WTC11 (cell line): ENCODE measurements at regions not wholly inside any gene's neighbourhood (a gene's known extent, or its start where the extent isn't known, plus 50 kb on each side); places are given as distances from the start of the nearest gene placed in this dataset.

Experiments
- ATAC-seq: fragments of 200-7000 bp; cut with Tn5 transposase; 2 replicates; pipeline ENCODE4 v1.10.0; 2021; ENCODE audit warnings: mild to moderate bottlenecking, moderate library complexity
- CTCF ChIA-PET: fragments of 300-600 bp; sonication (Branson Sonifier 250); formaldehyde crosslinking; loops from one replicate; lab custom pipeline; 2021; ENCODE audit warnings: antibody characterized with exemption; lab: Charles Lee
- POLR2A ChIA-PET: fragments of 350-600 bp; sonication (Branson Sonifier 250); formaldehyde crosslinking; loops from one replicate; lab custom pipeline; 2021; ENCODE audit warnings: antibody characterized with exemption; lab: Charles Lee
- DNase-seq: peaks from one replicate; pipeline ENCODE4 v3.0.0; 2021; ENCODE audit warnings: low spot score
- H3K27ac Mint-ChIP-seq: 2 replicates; pipeline ENCODE4 v1.8.0; 2021; ENCODE audit warnings: mixed read lengths
- H3K27me3 Mint-ChIP-seq: 2 replicates; pipeline ENCODE4 v1.8.0; 2021; ENCODE audit warnings: low read depth, mild to moderate bottlenecking, moderate library complexity, mixed read lengths
- H3K36me3 Mint-ChIP-seq: 2 replicates; pipeline ENCODE4 v1.8.0; 2021; ENCODE audit warnings: mixed read lengths
- H3K4me1 Mint-ChIP-seq: 2 replicates; pipeline ENCODE4 v1.8.0; 2022; ENCODE audit warnings: mixed read lengths
- H3K4me3 Mint-ChIP-seq: 2 replicates; pipeline ENCODE4 v1.8.0; 2021; ENCODE audit warnings: mild to moderate bottlenecking, moderate library complexity, mixed read lengths
- H3K9me3 Mint-ChIP-seq: 2 replicates; pipeline ENCODE4 v1.8.0; 2021; ENCODE audit warnings: mixed read lengths
- ATF1 ChIP-seq: sonication (generic); formaldehyde crosslinking; IDR thresholded peaks from 2 replicates; pipeline ENCODE4 v1.8.1; 2023; ENCODE audit warnings: mild to moderate bottlenecking, moderate library complexity, missing genetic modification reagents
- CREM ChIP-seq: sonication (generic); formaldehyde crosslinking; IDR thresholded peaks from 2 replicates; pipeline ENCODE4 v1.8.1; 2022; ENCODE audit warnings: mild to moderate bottlenecking, missing genetic modification reagents, moderate library complexity
- FOXJ3 ChIP-seq: sonication (generic); formaldehyde crosslinking; IDR thresholded peaks from 2 replicates; pipeline ENCODE4 v1.9.0; 2021; ENCODE audit warnings: missing genetic modification reagents, mild to moderate bottlenecking, borderline replicate concordance
- FOXK1 ChIP-seq: sonication (generic); formaldehyde crosslinking; IDR thresholded peaks from 2 replicates; pipeline ENCODE4 v1.8.0; 2022; ENCODE audit warnings: mild to moderate bottlenecking, moderate library complexity, missing genetic modification reagents
- JAZF1 ChIP-seq: fragments of 250-450 bp; sonication (Bioruptor Pico); IDR thresholded peaks from 2 replicates; pipeline ENCODE4 v1.9.0; 2021; ENCODE audit warnings: moderate library complexity, mild to moderate bottlenecking, inconsistent platforms
- JUN ChIP-seq: sonication (generic); formaldehyde crosslinking; IDR thresholded peaks from 2 replicates; pipeline ENCODE4 v1.8.0; 2023; ENCODE audit warnings: mild to moderate bottlenecking, missing genetic modification reagents
- MXD4 ChIP-seq: fragments of 250-450 bp; sonication (Bioruptor Pico); IDR thresholded peaks from 2 replicates; pipeline ENCODE4 v1.8.0; 2021; ENCODE audit warnings: mild to moderate bottlenecking, moderate library complexity, borderline replicate concordance
- NFE2L1 ChIP-seq: sonication (generic); formaldehyde crosslinking; IDR thresholded peaks from 2 replicates; pipeline ENCODE4 v1.8.1; 2023; ENCODE audit warnings: missing genetic modification reagents
- SOX15 ChIP-seq: fragments of 250-450 bp; sonication (Bioruptor Pico); IDR thresholded peaks from 2 replicates; pipeline ENCODE4 v1.9.0; 2021; ENCODE audit warnings: mild to moderate bottlenecking
- TEAD1 ChIP-seq: sonication (generic); formaldehyde crosslinking; IDR thresholded peaks from 2 replicates; pipeline ENCODE4 v1.8.0; 2022; ENCODE audit warnings: mild to moderate bottlenecking, missing genetic modification reagents
- TEAD4 ChIP-seq: sonication (generic); formaldehyde crosslinking; IDR thresholded peaks from 2 replicates; pipeline ENCODE4 v1.8.0; 2022; ENCODE audit warnings: mild to moderate bottlenecking, missing genetic modification reagents
- ZBTB21 ChIP-seq: sonication (generic); formaldehyde crosslinking; IDR thresholded peaks from 2 replicates; pipeline ENCODE4 v1.8.1; 2023; ENCODE audit warnings: mild to moderate bottlenecking, missing genetic modification reagents, borderline replicate concordance
- ZNF263 ChIP-seq: sonication (generic); formaldehyde crosslinking; IDR thresholded peaks from 2 replicates; pipeline ENCODE4 v1.8.1; 2022; ENCODE audit warnings: low read depth, mild to moderate bottlenecking, moderate library complexity, missing genetic modification reagents
- ZNF317 ChIP-seq: sonication (generic); formaldehyde crosslinking; IDR thresholded peaks from 2 replicates; pipeline ENCODE4 v1.8.1; 2023; ENCODE audit warnings: low read depth, mild to moderate bottlenecking, moderate library complexity, missing genetic modification reagents, borderline replicate concordance
- ZNF416 ChIP-seq: fragments of 250-450 bp; sonication (Bioruptor Pico); IDR thresholded peaks from 2 replicates; pipeline ENCODE4 v1.9.0; 2021; ENCODE audit warnings: mild to moderate bottlenecking, inconsistent platforms
- TF ChIP-seq, protein P1 (sequence below): fragments of 250-450 bp; sonication (Bioruptor Pico); IDR thresholded peaks from 2 replicates; pipeline ENCODE4 v2.1.2; 2022; ENCODE audit warnings: mild to moderate bottlenecking, moderate library complexity
- TF ChIP-seq, protein P2 (sequence below): fragments of 250-450 bp; sonication (Bioruptor Pico); IDR thresholded peaks from 2 replicates; pipeline ENCODE4 v1.8.0; 2021; ENCODE audit warnings: mild to moderate bottlenecking
- TF ChIP-seq, protein P3 (sequence below): fragments of 250-450 bp; sonication (Bioruptor Pico); IDR thresholded peaks from 2 replicates; pipeline ENCODE4 v1.9.0; 2021; ENCODE audit warnings: moderate library complexity, mild to moderate bottlenecking, inconsistent platforms, borderline replicate concordance
- TF ChIP-seq, protein P4 (sequence below): sonication (generic); formaldehyde crosslinking; IDR thresholded peaks from 2 replicates; pipeline ENCODE4 v1.8.1; 2023; ENCODE audit warnings: mild to moderate bottlenecking, moderate library complexity, missing genetic modification reagents
- TF ChIP-seq, protein P5 (sequence below): sonication (generic); formaldehyde crosslinking; IDR thresholded peaks from 2 replicates; pipeline ENCODE4 v1.8.1; 2022; ENCODE audit warnings: low read depth, mild to moderate bottlenecking, moderate library complexity, missing genetic modification reagents, borderline replicate concordance
- TF ChIP-seq, protein P6 (sequence below): sonication (generic); formaldehyde crosslinking; conservative IDR thresholded peaks from 2 replicates; pipeline ENCODE4 v1.8.1; 2022; ENCODE audit warnings: mild to moderate bottlenecking, missing genetic modification reagents
- TF ChIP-seq, protein P7 (sequence below): sonication (generic); formaldehyde crosslinking; IDR thresholded peaks from 2 replicates; pipeline ENCODE4 v1.8.1; 2022; ENCODE audit warnings: low read depth, missing genetic modification reagents, borderline replicate concordance
- TF ChIP-seq, protein P8 (sequence below): sonication (generic); formaldehyde crosslinking; IDR thresholded peaks from 2 replicates; pipeline ENCODE4 v1.8.0; 2022; ENCODE audit warnings: mild to moderate bottlenecking, missing genetic modification reagents
- TF ChIP-seq, protein P9 (sequence below): sonication (generic); formaldehyde crosslinking; IDR thresholded peaks from 2 replicates; pipeline ENCODE4 v1.8.1; 2023; ENCODE audit warnings: mild to moderate bottlenecking, missing genetic modification reagents

DNA sequence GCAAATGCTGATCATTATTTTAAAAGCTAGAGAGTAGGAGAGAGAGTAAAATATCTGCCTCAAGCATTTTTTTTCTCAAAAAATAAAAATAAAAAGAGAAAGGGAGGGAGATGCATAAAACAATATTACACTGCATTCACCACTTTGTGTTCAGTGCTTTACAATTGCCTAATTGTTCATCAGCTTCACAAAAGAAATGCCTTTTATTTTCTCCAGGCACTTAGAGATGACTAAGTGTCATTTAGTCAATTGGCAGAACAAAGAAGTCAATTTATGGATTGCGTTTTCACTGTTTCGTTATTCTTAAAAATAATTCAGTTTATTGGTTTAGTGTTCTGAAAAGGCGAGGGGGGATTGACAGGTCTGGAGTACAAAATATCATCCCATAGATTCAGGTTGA is 232.5 kb upstream of the CCNH start:
- no peak for TF ChIP-seq NFE2L1 (CRISPR knock-in tag)
- no peak for TF ChIP-seq ZNF416
- TF ChIP-seq TEAD4 (CRISPR knock-in tag) = no peak
- TF ChIP-seq, protein P1, sequence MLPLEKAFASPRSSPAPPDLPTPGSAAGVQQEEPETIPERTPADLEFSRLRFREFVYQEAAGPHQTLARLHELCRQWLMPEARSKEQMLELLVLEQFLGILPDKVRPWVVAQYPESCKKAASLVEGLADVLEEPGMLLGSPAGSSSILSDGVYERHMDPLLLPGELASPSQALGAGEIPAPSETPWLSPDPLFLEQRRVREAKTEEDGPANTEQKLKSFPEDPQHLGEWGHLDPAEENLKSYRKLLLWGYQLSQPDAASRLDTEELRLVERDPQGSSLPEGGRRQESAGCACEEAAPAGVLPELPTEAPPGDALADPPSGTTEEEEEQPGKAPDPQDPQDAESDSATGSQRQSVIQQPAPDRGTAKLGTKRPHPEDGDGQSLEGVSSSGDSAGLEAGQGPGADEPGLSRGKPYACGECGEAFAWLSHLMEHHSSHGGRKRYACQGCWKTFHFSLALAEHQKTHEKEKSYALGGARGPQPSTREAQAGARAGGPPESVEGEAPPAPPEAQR (CRISPR knock-in tag) = no peak
- TF ChIP-seq, protein P2, sequence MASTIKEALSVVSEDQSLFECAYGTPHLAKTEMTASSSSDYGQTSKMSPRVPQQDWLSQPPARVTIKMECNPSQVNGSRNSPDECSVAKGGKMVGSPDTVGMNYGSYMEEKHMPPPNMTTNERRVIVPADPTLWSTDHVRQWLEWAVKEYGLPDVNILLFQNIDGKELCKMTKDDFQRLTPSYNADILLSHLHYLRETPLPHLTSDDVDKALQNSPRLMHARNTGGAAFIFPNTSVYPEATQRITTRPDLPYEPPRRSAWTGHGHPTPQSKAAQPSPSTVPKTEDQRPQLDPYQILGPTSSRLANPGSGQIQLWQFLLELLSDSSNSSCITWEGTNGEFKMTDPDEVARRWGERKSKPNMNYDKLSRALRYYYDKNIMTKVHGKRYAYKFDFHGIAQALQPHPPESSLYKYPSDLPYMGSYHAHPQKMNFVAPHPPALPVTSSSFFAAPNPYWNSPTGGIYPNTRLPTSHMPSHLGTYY (CRISPR knock-in tag) = no peak
- no peak for TF ChIP-seq FOXK1 (CRISPR knock-in tag)
- TF ChIP-seq, protein P3, sequence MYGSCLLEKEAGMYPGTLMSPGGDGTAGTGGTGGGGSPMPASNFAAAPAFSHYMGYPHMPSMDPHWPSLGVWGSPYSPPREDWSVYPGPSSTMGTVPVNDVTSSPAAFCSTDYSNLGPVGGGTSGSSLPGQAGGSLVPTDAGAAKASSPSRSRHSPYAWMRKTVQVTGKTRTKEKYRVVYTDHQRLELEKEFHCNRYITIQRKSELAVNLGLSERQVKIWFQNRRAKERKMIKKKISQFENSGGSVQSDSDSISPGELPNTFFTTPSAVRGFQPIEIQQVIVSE (CRISPR knock-in tag) = no peak
- TF ChIP-seq MXD4 (CRISPR knock-in tag) = no peak
- TF ChIP-seq ATF1 (CRISPR knock-in tag) = no peak
- TF ChIP-seq, protein P4, sequence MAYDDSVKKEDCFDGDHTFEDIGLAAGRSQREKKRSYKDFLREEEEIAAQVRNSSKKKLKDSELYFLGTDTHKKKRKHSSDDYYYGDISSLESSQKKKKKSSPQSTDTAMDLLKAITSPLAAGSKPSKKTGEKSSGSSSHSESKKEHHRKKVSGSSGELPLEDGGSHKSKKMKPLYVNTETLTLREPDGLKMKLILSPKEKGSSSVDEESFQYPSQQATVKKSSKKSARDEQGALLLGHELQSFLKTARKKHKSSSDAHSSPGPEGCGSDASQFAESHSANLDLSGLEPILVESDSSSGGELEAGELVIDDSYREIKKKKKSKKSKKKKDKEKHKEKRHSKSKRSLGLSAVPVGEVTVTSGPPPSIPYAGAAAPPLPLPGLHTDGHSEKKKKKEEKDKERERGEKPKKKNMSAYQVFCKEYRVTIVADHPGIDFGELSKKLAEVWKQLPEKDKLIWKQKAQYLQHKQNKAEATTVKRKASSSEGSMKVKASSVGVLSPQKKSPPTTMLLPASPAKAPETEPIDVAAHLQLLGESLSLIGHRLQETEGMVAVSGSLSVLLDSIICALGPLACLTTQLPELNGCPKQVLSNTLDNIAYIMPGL (CRISPR knock-in tag) = no peak
- TF ChIP-seq, protein P5, sequence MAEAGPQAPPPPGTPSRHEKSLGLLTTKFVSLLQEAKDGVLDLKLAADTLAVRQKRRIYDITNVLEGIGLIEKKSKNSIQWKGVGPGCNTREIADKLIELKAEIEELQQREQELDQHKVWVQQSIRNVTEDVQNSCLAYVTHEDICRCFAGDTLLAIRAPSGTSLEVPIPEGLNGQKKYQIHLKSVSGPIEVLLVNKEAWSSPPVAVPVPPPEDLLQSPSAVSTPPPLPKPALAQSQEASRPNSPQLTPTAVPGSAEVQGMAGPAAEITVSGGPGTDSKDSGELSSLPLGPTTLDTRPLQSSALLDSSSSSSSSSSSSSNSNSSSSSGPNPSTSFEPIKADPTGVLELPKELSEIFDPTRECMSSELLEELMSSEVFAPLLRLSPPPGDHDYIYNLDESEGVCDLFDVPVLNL (CRISPR knock-in tag) = no peak
- no peak for TF ChIP-seq JAZF1 (CRISPR knock-in tag)
- TF ChIP-seq ZNF317 (CRISPR knock-in tag) = no peak
- TF ChIP-seq FOXJ3 (CRISPR knock-in tag) = no peak
- TF ChIP-seq TEAD1 (CRISPR knock-in tag) = no peak
- no peak for TF ChIP-seq ZNF263 (CRISPR knock-in tag)
- TF ChIP-seq, protein P6, sequence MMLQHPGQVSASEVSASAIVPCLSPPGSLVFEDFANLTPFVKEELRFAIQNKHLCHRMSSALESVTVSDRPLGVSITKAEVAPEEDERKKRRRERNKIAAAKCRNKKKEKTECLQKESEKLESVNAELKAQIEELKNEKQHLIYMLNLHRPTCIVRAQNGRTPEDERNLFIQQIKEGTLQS (CRISPR knock-in tag) = no peak
- TF ChIP-seq SOX15 = no peak
- no peak for TF ChIP-seq JUN (CRISPR knock-in tag)
- no peak for TF ChIP-seq ZBTB21 (CRISPR knock-in tag)
- Mint-ChIP-seq H3K4me1 (peaks cover 19% of the 10 kb centered on the region), H3K36me3 (no peaks in the 10 kb centered on the region), H3K27ac (no peak overlapping the region), H3K9me3 (peaks cover 7% of the 10 kb centered on the region), H3K4me3 (no peak overlapping the region), H3K27me3 (no peaks in the 10 kb centered on the region)
- ATAC-seq (no peak), DNase-seq (no peak)
- ChIA-PET POLR2A (no interaction called here), CTCF (no interaction called here)

DNA sequence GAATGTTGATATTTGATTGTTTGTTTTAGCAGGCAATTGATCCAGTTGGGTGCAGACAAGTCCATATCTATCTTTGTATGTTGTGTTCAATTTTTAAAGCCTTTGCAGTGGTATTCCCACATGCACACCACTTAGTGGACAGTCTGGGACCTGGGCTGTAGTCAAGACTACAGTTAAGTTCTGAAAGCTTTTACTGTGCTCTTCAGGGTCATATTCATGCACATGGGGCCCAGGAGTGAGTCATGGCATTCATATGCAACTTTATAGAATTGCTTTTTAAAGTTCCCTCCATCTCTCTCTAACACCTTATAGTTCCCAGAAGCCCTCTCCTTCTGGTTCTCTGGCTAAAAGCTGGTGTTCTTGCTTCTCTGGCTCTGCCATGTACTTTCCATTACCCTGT is 228.2 kb upstream of the CCNH start:
- Mint-ChIP-seq H3K36me3 (no peaks in the 10 kb centered on the region), H3K9me3 (peaks cover 11% of the 10 kb centered on the region), H3K4me1 (peaks cover 17% of the 10 kb centered on the region), H3K27me3 (no peaks in the 10 kb centered on the region), H3K4me3 (no peak overlapping the region), H3K27ac (no peak overlapping the region)
- no peak for DNase-seq
- ChIA-PET POLR2A (no interaction called here), CTCF (no interaction called here)
- no peak for ATAC-seq
- TF ChIP-seq, protein P7, sequence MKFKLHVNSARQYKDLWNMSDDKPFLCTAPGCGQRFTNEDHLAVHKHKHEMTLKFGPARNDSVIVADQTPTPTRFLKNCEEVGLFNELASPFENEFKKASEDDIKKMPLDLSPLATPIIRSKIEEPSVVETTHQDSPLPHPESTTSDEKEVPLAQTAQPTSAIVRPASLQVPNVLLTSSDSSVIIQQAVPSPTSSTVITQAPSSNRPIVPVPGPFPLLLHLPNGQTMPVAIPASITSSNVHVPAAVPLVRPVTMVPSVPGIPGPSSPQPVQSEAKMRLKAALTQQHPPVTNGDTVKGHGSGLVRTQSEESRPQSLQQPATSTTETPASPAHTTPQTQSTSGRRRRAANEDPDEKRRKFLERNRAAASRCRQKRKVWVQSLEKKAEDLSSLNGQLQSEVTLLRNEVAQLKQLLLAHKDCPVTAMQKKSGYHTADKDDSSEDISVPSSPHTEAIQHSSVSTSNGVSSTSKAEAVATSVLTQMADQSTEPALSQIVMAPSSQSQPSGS = no peak
- TF ChIP-seq JUN (CRISPR knock-in tag) (no peak), CREM (CRISPR knock-in tag) (no peak), SOX15 (no peak)
- TF ChIP-seq, protein P8, sequence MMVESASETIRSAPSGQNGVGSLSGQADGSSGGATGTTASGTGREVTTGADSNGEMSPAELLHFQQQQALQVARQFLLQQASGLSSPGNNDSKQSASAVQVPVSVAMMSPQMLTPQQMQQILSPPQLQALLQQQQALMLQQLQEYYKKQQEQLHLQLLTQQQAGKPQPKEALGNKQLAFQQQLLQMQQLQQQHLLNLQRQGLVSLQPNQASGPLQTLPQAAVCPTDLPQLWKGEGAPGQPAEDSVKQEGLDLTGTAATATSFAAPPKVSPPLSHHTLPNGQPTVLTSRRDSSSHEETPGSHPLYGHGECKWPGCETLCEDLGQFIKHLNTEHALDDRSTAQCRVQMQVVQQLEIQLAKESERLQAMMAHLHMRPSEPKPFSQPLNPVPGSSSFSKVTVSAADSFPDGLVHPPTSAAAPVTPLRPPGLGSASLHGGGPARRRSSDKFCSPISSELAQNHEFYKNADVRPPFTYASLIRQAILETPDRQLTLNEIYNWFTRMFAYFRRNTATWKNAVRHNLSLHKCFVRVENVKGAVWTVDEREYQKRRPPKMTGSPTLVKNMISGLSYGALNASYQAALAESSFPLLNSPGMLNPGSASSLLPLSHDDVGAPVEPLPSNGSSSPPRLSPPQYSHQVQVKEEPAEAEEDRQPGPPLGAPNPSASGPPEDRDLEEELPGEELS = no peak
- TF ChIP-seq, protein P9, sequence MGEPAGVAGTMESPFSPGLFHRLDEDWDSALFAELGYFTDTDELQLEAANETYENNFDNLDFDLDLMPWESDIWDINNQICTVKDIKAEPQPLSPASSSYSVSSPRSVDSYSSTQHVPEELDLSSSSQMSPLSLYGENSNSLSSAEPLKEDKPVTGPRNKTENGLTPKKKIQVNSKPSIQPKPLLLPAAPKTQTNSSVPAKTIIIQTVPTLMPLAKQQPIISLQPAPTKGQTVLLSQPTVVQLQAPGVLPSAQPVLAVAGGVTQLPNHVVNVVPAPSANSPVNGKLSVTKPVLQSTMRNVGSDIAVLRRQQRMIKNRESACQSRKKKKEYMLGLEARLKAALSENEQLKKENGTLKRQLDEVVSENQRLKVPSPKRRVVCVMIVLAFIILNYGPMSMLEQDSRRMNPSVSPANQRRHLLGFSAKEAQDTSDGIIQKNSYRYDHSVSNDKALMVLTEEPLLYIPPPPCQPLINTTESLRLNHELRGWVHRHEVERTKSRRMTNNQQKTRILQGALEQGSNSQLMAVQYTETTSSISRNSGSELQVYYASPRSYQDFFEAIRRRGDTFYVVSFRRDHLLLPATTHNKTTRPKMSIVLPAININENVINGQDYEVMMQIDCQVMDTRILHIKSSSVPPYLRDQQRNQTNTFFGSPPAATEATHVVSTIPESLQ (CRISPR knock-in tag) = no peak
